GM19351 (cell line): ENCODE measurements at regions not wholly inside any gene's neighbourhood (a gene's known extent, or its start where the extent isn't known, plus 50 kb on each side); places are given as distances from the start of the nearest gene placed in this dataset.
"Not testable (repeated sequence)": the region's sequence is repeated elsewhere in the genome, so short reads cannot be mapped to it uniquely, and the experiment has no call there.

Source experiments
- ATAC-seq: cut with Tn5 transposase; IDR thresholded peaks from one replicate; pipeline ENCODE4 v1.9.1; 2021; ENCODE audit warnings: mild to moderate bottlenecking, moderate library complexity; ENCODE audit not compliant: unreplicated experiment

- no peak for ATAC-seq
These were observed 834.9 kb downstream of the SLC6A15 start for GRCh38 chr12:84077679-84078078.

- ATAC-seq: no peak
These were observed 836.6 kb downstream of the SLC6A15 start for GRCh38 chr12:84075991-84076390.

DNA sequence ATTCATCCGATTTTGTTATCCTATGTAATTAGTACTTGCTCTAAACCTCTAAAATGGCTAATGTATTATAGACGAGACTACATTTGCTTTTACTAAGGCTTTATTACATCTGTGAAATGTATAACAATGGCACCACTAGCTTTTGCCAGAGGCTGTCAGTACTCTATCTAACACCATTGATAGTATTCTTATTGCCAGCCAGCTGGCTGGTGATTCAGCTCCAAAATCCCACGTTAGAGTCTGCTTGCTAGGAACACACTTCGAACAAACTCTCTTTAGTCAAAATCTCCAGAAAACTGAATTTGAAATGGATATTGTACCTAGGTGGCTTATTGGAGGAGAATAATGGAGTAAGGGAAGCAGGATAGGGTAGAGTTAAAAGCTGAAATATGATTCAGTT lies 839.2 kb downstream of the SLC6A15 start:
- ATAC-seq: no peak

DNA sequence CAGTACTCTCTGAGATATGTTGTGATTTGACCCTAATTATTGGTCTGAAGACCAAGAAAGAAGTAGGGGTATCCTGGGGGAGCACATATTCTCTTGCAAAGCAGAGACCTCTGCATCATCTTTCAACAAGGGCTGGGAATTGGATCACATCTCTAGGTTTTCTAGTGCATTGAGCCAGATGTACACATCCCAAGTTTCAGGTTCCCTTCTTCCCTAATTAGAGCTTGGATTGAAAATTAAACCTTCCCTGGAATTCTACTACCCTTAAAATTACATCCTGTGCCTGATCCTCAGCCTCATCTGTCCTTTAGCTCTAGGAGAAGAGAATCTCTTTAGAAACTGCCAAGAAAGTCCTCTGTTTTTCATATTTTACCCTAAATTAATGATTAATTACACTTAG lies 839.6 kb downstream of the SLC6A15 start:
- no peak for ATAC-seq

DNA sequence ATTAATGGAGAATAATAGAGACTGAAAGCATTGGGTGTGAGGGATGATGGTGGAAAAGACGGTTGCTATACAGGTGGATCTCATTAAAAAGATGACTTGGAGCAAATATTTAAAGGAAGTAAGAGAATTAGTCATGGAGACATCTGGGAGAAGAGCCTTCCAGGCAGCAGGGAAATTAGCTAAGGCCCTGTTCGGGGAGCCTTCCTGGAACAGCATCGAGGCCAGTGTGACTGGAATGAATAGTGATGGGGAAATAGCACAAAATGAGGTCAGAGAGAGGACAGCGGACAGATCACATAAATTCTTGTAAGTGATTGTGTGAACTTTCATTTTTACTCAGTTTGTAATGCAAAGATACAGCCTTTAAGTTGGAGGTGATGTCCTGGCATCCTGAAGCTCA lies 842.3 kb downstream of the SLC6A15 start:
- ATAC-seq: no peak

DNA sequence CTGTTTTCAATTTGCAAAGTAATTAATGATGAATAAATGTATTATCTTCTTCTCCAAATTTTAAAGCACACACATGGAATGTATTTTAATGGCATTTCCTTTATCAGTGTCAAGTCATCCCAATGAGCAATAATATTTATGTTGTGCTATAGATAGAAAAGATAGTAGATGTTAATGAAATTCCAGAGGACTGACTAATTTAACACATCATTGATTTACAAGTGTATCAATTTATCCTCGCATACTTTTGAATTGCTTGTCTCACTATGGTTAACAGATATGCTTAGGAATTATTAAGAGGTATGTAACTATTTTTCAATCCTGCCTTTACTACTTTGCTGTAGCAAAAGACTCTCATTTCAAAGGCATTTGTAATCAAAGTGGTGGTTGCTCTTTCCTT lies 842.9 kb downstream of the SLC6A15 start:
- ATAC-seq: no peak

DNA sequence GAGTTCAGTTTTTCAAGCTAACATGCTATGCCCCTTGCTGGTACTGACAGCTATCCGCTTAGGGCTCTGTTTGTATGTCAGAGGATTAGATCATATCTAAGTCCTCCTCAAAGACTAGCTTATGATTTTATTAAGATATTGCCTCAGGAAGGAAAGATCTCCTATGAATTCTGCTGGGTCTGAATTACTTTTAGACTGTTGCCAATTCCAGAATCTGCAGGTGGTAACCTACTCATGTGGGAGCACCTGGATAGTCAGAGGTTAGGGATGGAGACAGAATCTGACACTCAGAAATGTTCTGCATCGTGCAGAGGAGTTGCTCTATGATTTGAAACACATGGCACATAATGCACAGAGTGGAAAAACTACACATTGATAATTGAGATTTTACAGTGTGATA lies 843.4 kb downstream of the SLC6A15 start:
- ATAC-seq: no peak

DNA sequence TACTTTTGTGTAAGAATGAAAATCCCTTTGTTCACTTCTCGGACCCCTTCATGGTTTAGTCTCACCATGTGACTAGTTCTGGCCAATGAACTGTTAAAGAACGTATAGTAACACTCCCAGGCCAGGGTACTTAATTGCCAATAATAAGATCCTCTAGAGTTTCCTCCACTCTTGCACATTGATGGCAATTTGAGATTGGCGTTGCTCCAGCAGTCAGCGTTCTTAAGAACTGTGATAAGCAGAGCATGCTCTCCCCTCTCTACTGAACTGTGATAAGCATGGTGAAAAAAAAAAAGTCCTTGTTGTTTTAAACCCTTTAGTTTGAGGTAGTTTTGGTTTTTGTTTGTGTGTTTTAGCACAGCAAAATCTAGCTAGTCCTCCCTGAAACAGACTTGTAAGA lies 854.5 kb downstream of the SLC6A15 start:
- ATAC-seq: no peak

GRCh38 chr12:84054811-84055210 lies 857.8 kb downstream of the SLC6A15 start:
- no peak for ATAC-seq

DNA sequence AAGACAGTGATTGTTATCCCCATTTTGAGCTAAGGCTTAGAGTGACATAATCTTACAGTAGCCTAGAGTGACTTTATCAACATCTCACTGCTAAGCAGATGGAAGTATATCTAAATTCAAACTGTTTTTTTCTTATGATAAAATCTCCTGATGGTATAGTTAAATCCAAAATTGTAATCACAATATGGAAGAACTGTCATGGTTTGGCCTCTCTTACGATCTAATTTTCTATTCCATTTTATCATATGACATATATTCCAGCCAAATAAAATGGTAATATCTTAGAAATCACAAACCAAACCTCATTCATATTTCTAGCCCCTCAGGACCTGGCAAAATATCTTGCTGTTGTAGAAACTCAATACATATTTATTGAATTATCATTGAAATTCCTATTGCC lies 864.7 kb downstream of the SLC6A15 start:
- no peak for ATAC-seq

GRCh38 chr12:84046859-84047258 lies 865.7 kb downstream of the SLC6A15 start:
- no peak for ATAC-seq

DNA sequence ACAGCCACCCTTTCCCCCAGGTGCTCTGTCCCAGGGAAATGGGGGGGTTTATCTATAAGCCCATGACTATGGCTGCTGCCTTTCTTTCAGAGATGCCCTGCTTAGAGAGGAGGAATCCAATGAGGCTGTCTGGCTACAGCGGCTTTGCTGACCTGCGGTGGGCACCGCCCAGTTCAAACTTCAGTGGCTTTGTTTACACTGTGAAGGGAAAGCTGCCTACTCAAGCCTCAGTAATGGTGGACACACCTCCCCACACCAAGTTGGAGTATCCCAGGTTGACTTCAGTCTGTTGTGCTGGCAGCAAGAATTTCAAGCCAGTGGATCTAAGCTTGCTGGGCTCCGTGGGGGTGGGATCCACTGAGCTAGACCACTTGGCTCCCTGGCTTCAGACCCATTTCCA lies 869.2 kb downstream of the SLC6A15 start:
- no peak for ATAC-seq

- ATAC-seq: no peak
These were observed 874.4 kb downstream of the SLC6A15 start for GRCh38 chr12:84038242-84038641.

- ATAC-seq: no peak
These were observed 875.7 kb downstream of the SLC6A15 start for GRCh38 chr12:84036912-84037311.

DNA sequence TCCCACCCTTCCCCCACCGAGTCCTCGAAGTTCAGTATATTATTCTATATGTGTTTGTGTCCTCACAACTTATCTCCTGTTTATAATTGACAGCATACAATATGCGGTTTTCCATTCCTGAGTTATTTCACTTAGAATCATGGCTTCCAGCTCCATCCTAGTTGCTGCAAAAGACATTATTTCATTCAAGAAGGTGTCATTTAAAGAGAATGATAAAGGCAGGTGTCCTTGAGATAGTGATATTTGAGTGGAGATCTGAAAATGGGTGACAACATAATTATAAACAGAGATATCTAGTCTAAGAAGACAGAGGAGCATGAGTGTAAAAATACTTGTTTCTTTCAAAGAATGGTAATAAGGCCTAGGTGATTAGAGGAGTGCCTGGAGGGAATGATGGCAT lies 876.8 kb downstream of the SLC6A15 start:
- no peak for ATAC-seq

DNA sequence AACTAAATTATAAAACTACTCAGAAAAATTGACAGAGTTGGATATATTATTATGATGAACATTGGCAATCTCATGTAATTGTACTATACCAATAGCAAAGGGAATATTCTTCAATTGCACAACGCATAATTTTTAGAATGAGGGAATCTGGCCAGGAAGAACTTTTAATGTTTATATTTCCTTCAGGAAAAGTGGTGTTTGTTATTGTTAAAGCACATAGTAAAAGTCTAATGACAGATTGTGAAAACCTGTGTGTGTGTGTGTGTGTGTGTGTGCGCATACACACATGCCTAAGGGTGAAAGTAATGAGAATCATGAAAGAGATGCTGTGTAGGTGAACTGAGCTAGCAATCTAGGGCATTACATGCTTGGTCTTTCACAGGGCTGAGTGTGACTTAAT lies 877.7 kb downstream of the SLC6A15 start:
- no peak for ATAC-seq

DNA sequence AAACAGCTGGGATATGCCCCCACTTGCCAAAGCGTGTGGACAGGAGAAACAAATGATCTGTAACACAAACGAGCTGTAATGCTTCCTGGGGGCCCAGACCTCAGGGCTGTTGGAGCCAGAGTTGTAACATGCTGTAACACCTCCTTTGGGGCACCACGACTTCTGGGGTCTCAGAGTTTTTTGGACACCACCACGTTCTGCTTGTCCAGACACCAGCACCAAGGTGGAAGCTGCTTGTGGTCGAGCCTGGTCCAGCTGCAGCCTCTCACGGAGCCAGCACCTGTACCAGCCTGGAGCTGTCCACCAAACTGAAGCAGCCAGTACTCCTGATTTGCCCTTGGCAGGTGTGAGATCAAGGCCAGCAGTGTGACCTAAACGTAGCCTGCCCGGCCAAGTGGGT lies 879.4 kb downstream of the SLC6A15 start:
- ATAC-seq: no peak

DNA sequence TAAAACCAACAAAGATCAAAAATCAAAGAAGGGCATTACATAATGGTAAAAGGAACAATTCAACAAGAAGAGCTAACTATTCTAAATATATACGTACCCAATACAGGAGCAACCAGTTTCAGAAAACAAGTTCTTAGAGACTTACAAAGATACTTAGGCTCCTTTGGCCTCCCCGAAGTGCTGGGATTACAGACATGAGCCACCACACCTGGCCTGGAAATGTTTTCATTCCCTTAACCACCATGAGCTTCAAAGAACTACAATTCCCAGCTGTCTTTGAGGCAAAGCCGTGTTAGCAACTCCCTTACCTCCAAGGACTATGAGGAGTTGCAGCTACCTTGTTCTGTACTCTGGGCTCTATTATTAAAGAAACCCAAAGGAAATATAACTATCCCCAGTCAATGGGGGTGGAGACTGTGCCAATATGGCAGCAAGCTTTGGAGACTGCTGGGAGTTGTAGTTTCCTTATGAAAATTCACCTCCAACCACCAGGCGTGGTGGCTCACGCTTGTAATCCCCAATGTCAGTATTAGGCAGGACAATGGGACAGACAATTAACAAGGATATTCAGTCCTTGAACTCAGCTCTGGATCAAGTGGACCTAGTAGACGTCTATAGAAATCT lies 893.9 kb downstream of the SLC6A15 start:
- not testable (repeated sequence) for ATAC-seq

GRCh38 chr12:84016956-84017355 lies 895.6 kb downstream of the SLC6A15 start:
- ATAC-seq: no peak

GRCh38 chr12:83997423-83997822 lies 915.2 kb downstream of the SLC6A15 start:
- ATAC-seq: no peak

DNA sequence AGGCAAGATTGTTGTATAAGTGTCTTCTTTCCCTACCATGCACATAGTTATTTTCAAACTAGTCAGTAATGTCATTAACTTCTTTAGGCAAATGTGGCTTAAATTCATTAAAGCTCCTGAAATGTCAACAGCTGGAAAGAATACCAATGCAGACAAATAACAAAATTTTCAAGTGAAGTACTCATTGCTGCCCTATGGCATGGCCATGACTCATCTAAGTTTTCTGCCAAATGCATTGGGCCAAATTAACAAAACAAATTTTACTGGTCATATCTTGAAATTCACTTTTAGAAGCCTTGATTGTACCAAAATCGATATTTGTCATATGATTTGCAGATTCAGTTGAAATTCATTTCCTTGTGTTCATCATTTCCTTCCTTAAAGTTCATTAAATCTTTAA lies 915.9 kb downstream of the SLC6A15 start:
- no peak for ATAC-seq

DNA sequence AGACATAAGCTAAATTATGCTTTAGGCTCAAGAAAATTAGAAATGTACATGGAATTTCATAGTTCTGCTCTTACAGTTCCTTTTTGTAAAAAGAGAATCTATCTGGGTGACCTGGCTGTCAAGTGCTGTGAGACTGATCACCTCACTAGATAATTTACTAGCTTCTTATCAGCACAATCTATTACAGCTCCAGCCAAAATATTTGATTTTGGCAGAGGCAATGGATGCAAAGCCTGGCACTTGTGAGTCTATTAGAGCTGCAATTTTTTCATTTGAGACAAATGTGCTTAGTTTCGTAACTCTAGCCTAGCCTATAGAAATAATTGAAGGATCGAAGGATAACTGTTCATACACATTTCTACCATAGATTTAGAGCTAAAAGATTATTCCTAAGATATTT lies 927.5 kb downstream of the SLC6A15 start:
- no peak for ATAC-seq

DNA sequence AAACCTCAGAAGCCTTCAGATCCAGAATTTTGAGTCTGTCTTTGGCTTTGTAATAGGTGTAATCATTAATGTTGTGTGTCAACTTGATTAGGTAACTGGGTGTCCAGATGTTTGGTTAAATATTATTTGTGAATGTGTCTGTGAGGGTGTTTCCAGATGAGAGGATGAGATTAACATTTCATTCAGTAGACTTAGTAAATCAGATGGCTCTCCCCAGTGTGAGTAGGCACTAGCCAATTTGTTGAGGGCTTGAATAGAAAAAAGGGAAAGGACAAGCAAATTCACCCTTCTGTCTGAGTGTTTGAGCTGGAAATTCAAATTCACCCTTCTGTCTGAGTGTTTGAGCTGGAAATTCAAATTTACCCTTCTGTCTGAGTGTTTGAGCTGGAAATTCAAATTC lies 932.2 kb downstream of the SLC6A15 start:
- ATAC-seq: no peak

- ATAC-seq: no peak
These were observed 932.8 kb downstream of the SLC6A15 start for GRCh38 chr12:83979785-83980184.
